GM18502 (cell line): ENCODE measurements at regions not wholly inside any gene's neighbourhood (a gene's known extent, or its start where the extent isn't known, plus 50 kb on each side); places are given as distances from the start of the nearest gene placed in this dataset.

Experiments used
- ATAC-seq: cut with Tn5 transposase; IDR thresholded peaks from one replicate; pipeline ENCODE4 v1.9.1; 2021; ENCODE audit warnings: mild to moderate bottlenecking; ENCODE audit not compliant: unreplicated experiment, poor library complexity

- ATAC-seq: no peak
Observed at GRCh38 chr2:147792966-147793617, 51.7 kb upstream of the ACVR2A start.

GRCh38 chr2:147790580-147790979 lies 54.2 kb upstream of the ACVR2A start:
- no peak for ATAC-seq

GRCh38 chr2:147789720-147790119 lies 55.1 kb upstream of the ACVR2A start:
- ATAC-seq: no peak

- no peak for ATAC-seq
Observed at GRCh38 chr2:147789287-147789686, 55.5 kb upstream of the ACVR2A start.

GRCh38 chr2:147782141-147782930 lies 62.5 kb upstream of the ACVR2A start:
- no peak for ATAC-seq

- no peak for ATAC-seq
Observed at GRCh38 chr2:147779440-147779839, 65.4 kb upstream of the ACVR2A start.

GRCh38 chr2:147777394-147777793 lies 67.4 kb upstream of the ACVR2A start:
- no peak for ATAC-seq

GRCh38 chr2:147774805-147775204 lies 70.0 kb upstream of the ACVR2A start:
- no peak for ATAC-seq

GRCh38 chr2:147773479-147773878 lies 71.3 kb upstream of the ACVR2A start:
- no peak for ATAC-seq

GRCh38 chr2:147772781-147773180 lies 72.0 kb upstream of the ACVR2A start:
- ATAC-seq: no peak

GRCh38 chr2:147763861-147764260 lies 81.0 kb upstream of the ACVR2A start:
- ATAC-seq: no peak

GRCh38 chr2:147760984-147761383 lies 83.8 kb upstream of the ACVR2A start:
- no peak for ATAC-seq

- ATAC-seq: no peak
Observed at GRCh38 chr2:147759536-147759935, 85.3 kb upstream of the ACVR2A start.

- no peak for ATAC-seq
Observed at GRCh38 chr2:147758821-147759220, 86.0 kb upstream of the ACVR2A start.

GRCh38 chr2:147756069-147756468 lies 88.8 kb upstream of the ACVR2A start:
- no peak for ATAC-seq

GRCh38 chr2:147740211-147740927 lies 104.5 kb upstream of the ACVR2A start:
- no peak for ATAC-seq

GRCh38 chr2:147739508-147739907 lies 105.3 kb upstream of the ACVR2A start:
- no peak for ATAC-seq

GRCh38 chr2:147718831-147719230 lies 126.0 kb upstream of the ACVR2A start:
- no peak for ATAC-seq

GRCh38 chr2:147716906-147717305 lies 127.9 kb upstream of the ACVR2A start:
- ATAC-seq: no peak

- peak; percentile 89 for ATAC-seq
Observed at GRCh38 chr2:147715807-147716206, 129.0 kb upstream of the ACVR2A start.

- ATAC-seq: no peak
Observed at GRCh38 chr2:147714582-147714981, 130.2 kb upstream of the ACVR2A start.
